HEK293 (cell line): ENCODE measurements at regions not wholly inside any gene's neighbourhood (a gene's known extent, or its start where the extent isn't known, plus 50 kb on each side); places are given as distances from the start of the nearest gene placed in this dataset.

ENCODE experiments used
- CTCF ChIA-PET: fragments of 350-600 bp; formaldehyde crosslinking; extraction: SDS; loops from one replicate; lab custom pipeline; 2021; ENCODE audit warnings: antibody characterized with exemption; lab: Yijun Ruan, JAX
- POLR2A ChIA-PET: fragments of 300-600 bp; formaldehyde crosslinking; extraction: SDS; loops from one replicate; lab custom pipeline; 2020; ENCODE audit warnings: antibody characterized with exemption, inconsistent platforms; lab: Yijun Ruan, JAX
- H3K27ac ChIP-seq: fragments of 200-500 bp; sonication (Bioruptor generic); 2 replicates; pipeline ENCODE4 v1.5.1; 2014; ENCODE audit warnings: low read depth, low read length, control low read depth, inconsistent platforms; ENCODE audit errors: extremely low read depth
- H3K36me3 ChIP-seq, 2 experiments: fragments of 200-500 bp in 1 of 2; sonication (Bioruptor generic) in 1 of 2; 1 replicate in 1 of 2; 2 replicates in 1 of 2; pipeline ENCODE4 v1.5.1; 2014 to 2017; ENCODE audit warnings: inconsistent platforms in 2 of 2, low read length in 2 of 2; ENCODE audit not compliant: control insufficient read depth in 2 of 2, insufficient read depth in 1 of 2
- H3K4me1 ChIP-seq: fragments of 200-500 bp; sonication (Bioruptor generic); 2 replicates; pipeline ENCODE4 v1.5.1; 2014; ENCODE audit warnings: mild to moderate bottlenecking, low read length, inconsistent platforms; ENCODE audit not compliant: control insufficient read depth, insufficient read depth
- H3K4me3 ChIP-seq: 2 replicates; pipeline ENCODE4 v1.5.1; 2011; ENCODE audit warnings: low read depth, mild to moderate bottlenecking, control low read depth, low read length, moderate library complexity
- H3K9me3 ChIP-seq: fragments of 200-500 bp; sonication (Bioruptor generic); 2 replicates; pipeline ENCODE4 v1.5.1; 2014; ENCODE audit warnings: low read depth, low read length, inconsistent platforms; ENCODE audit not compliant: control insufficient read depth, insufficient read depth
- BCL11B ChIP-seq: fragments of 450-650 bp; formaldehyde crosslinking; IDR thresholded peaks from 2 replicates; pipeline ENCODE4 v1.5.1; 2016; ENCODE audit warnings: low read depth, missing biosample characterization, missing genetic modification characterization
- EGR2 ChIP-seq: fragments of 450-650 bp; formaldehyde crosslinking; IDR thresholded peaks from 2 replicates; pipeline ENCODE4 v1.5.1; 2016; ENCODE audit warnings: low read depth, missing biosample characterization, missing genetic modification characterization
- GLIS1 ChIP-seq: fragments of 450-650 bp; formaldehyde crosslinking; IDR thresholded peaks from 2 replicates; pipeline ENCODE4 v1.5.1; 2016; ENCODE audit warnings: missing biosample characterization, missing genetic modification characterization
- HOXA7 ChIP-seq: sonication (generic); formaldehyde crosslinking; IDR thresholded peaks from 2 replicates; pipeline ENCODE4 v1.8.1; 2022; ENCODE audit warnings: missing genetic modification reagents, borderline replicate concordance
- INSM2 ChIP-seq: fragments of 450-650 bp; formaldehyde crosslinking; IDR thresholded peaks from 2 replicates; pipeline ENCODE4 v1.5.1; 2016; ENCODE audit warnings: missing biosample characterization, missing genetic modification characterization
- SP2 ChIP-seq: fragments of 450-650 bp; formaldehyde crosslinking; IDR thresholded peaks from 2 replicates; pipeline ENCODE4 v1.5.1; 2016; ENCODE audit warnings: missing biosample characterization, missing genetic modification characterization
- SP3 ChIP-seq: fragments of 450-650 bp; formaldehyde crosslinking; IDR thresholded peaks from 2 replicates; pipeline ENCODE4 v1.5.1; 2016; ENCODE audit warnings: missing biosample characterization, missing genetic modification characterization
- SP7 ChIP-seq: fragments of 450-650 bp; formaldehyde crosslinking; IDR thresholded peaks from 2 replicates; pipeline ENCODE4 v1.5.1; 2016; ENCODE audit warnings: missing biosample characterization, missing genetic modification characterization
- TCF7L2 ChIP-seq: IDR thresholded peaks from 2 replicates; pipeline ENCODE4 v1.6.1; 2011; ENCODE audit warnings: low read depth, mild to moderate bottlenecking, inconsistent platforms, low read length, moderate library complexity, borderline replicate concordance
- ZBTB1 ChIP-seq: fragments of 450-650 bp; formaldehyde crosslinking; IDR thresholded peaks from 2 replicates; pipeline ENCODE4 v1.5.1; 2016; ENCODE audit warnings: missing biosample characterization, missing genetic modification characterization
- ZFP37 ChIP-seq: fragments of 450-650 bp; formaldehyde crosslinking; IDR thresholded peaks from 2 replicates; pipeline ENCODE4 v1.5.1; 2016; ENCODE audit warnings: missing biosample characterization, missing genetic modification characterization
- ZFP41 ChIP-seq: fragments of 450-650 bp; formaldehyde crosslinking; IDR thresholded peaks from 2 replicates; pipeline ENCODE4 v1.5.1; 2016; ENCODE audit warnings: missing biosample characterization, missing genetic modification characterization, borderline replicate concordance
- ZNF132 ChIP-seq: fragments of 450-650 bp; formaldehyde crosslinking; IDR thresholded peaks from 2 replicates; pipeline ENCODE4 v1.5.1; 2017; ENCODE audit warnings: missing biosample characterization, missing genetic modification characterization, borderline replicate concordance
- ZNF214 ChIP-seq: fragments of 450-650 bp; formaldehyde crosslinking; IDR thresholded peaks from 2 replicates; pipeline ENCODE4 v1.5.1; 2017; ENCODE audit warnings: missing biosample characterization, mild to moderate bottlenecking, missing genetic modification characterization, borderline replicate concordance
- ZNF266 ChIP-seq: fragments of 450-650 bp; formaldehyde crosslinking; IDR thresholded peaks from 2 replicates; pipeline ENCODE4 v1.5.1; 2016; ENCODE audit warnings: missing biosample characterization, missing genetic modification characterization, low read depth
- ZNF335 ChIP-seq: fragments of 450-650 bp; formaldehyde crosslinking; conservative IDR thresholded peaks from 2 replicates; pipeline ENCODE4 v1.5.1; 2016; ENCODE audit warnings: missing biosample characterization, missing genetic modification characterization
- ZNF37A ChIP-seq: fragments of 450-650 bp; IDR thresholded peaks from 2 replicates; pipeline ENCODE4 v1.5.1; 2018; ENCODE audit warnings: missing biosample characterization, missing genetic modification characterization
- ZNF404 ChIP-seq: fragments of 450-650 bp; formaldehyde crosslinking; IDR thresholded peaks from 2 replicates; pipeline ENCODE4 v1.5.1; 2017; ENCODE audit warnings: missing biosample characterization, missing genetic modification characterization
- ZNF426 ChIP-seq: fragments of 450-650 bp; formaldehyde crosslinking; IDR thresholded peaks from 2 replicates; pipeline ENCODE4 v1.5.1; 2017; ENCODE audit warnings: missing biosample characterization, missing genetic modification characterization, mild to moderate bottlenecking, inconsistent platforms, moderate library complexity
- ZNF433 ChIP-seq: fragments of 450-650 bp; formaldehyde crosslinking; IDR thresholded peaks from 2 replicates; pipeline ENCODE4 v1.5.1; 2016; ENCODE audit warnings: missing biosample characterization, missing genetic modification characterization, low read depth
- ZNF510 ChIP-seq: fragments of 450-650 bp; formaldehyde crosslinking; IDR thresholded peaks from 2 replicates; pipeline ENCODE4 v1.5.1; 2018; ENCODE audit warnings: mild to moderate bottlenecking, missing genetic modification characterization, missing biosample characterization; ENCODE audit not compliant: insufficient replicate concordance
- ZNF529 ChIP-seq: fragments of 450-650 bp; formaldehyde crosslinking; IDR thresholded peaks from 2 replicates; pipeline ENCODE4 v1.5.1; 2017; ENCODE audit warnings: missing genetic modification characterization, missing biosample characterization; ENCODE audit not compliant: insufficient replicate concordance
- ZNF548 ChIP-seq: fragments of 450-650 bp; formaldehyde crosslinking; IDR thresholded peaks from 2 replicates; pipeline ENCODE4 v1.5.1; 2016; ENCODE audit warnings: missing biosample characterization, missing genetic modification characterization
- ZNF558 ChIP-seq: fragments of 450-650 bp; formaldehyde crosslinking; IDR thresholded peaks from 2 replicates; pipeline ENCODE4 v1.5.1; 2016; ENCODE audit warnings: missing biosample characterization, missing genetic modification characterization
- ZNF585B ChIP-seq: fragments of 450-650 bp; formaldehyde crosslinking; IDR thresholded peaks from 2 replicates; pipeline ENCODE4 v1.5.1; 2016; ENCODE audit warnings: missing biosample characterization, missing genetic modification characterization
- ZNF624 ChIP-seq: fragments of 450-650 bp; formaldehyde crosslinking; IDR thresholded peaks from 2 replicates; pipeline ENCODE4 v1.5.1; 2017; ENCODE audit warnings: missing biosample characterization, missing genetic modification characterization
- ZNF658 ChIP-seq: fragments of 450-650 bp; formaldehyde crosslinking; IDR thresholded peaks from 2 replicates; pipeline ENCODE4; 2016; ENCODE audit warnings: missing biosample characterization, missing genetic modification characterization
- ZNF660 ChIP-seq: fragments of 450-650 bp; IDR thresholded peaks from 2 replicates; pipeline ENCODE4 v1.5.1; 2018; ENCODE audit warnings: missing biosample characterization, mild to moderate bottlenecking, missing genetic modification characterization
- ZNF777 ChIP-seq: fragments of 450-650 bp; formaldehyde crosslinking; IDR thresholded peaks from 2 replicates; pipeline ENCODE4 v1.5.1; 2017; ENCODE audit warnings: missing biosample characterization, missing genetic modification characterization, borderline replicate concordance
- ZSCAN16 ChIP-seq: fragments of 450-650 bp; formaldehyde crosslinking; IDR thresholded peaks from 2 replicates; pipeline ENCODE4 v1.5.1; 2016; ENCODE audit warnings: missing biosample characterization, missing genetic modification characterization
- ZSCAN18 ChIP-seq: fragments of 450-650 bp; formaldehyde crosslinking; IDR thresholded peaks from 2 replicates; pipeline ENCODE4 v1.5.1; 2016; ENCODE audit warnings: missing biosample characterization, missing genetic modification characterization

- POLR2A ChIA-PET = no interaction called here
- no peaks in the 10 kb centered on the region for H3K4me1 ChIP-seq
- CTCF ChIA-PET = no interaction called here
- H3K9me3 ChIP-seq = no peaks in the 10 kb centered on the region
- H3K27ac ChIP-seq = no peak overlapping the region
- TF ChIP-seq SP7 (tag by site-specific recombination) = no peak
- TF ChIP-seq ZNF624 = no peak
- no peak for TF ChIP-seq TCF7L2
- no peak for TF ChIP-seq ZNF777
- no peak for TF ChIP-seq ZFP37
- TF ChIP-seq HOXA7 (CRISPR knock-in tag) = no peak
- H3K4me3 ChIP-seq = no peak overlapping the region
- no peaks in the 10 kb centered on the region for H3K36me3 ChIP-seq
Measured at GRCh38 chr3:105094588-105094987, 272.1 kb upstream of the ALCAM start.

GRCh38 chr3:105096071-105096470 lies 270.6 kb upstream of the ALCAM start:
- Histone ChIP-seq H3K27ac (no peak overlapping the region), H3K4me1 (no peaks in the 10 kb centered on the region), H3K4me3 (no peak overlapping the region), H3K36me3 (no peaks in the 10 kb centered on the region), H3K9me3 (no peaks in the 10 kb centered on the region)
- TF ChIP-seq ZNF37A = no peak
- no peak for TF ChIP-seq ZNF426 (tag by site-specific recombination)
- TF ChIP-seq ZNF404 = no peak
- TF ChIP-seq GLIS1 (tag by site-specific recombination) = no peak
- TF ChIP-seq ZNF658 (tag by site-specific recombination) = no peak
- TF ChIP-seq ZNF585B (tag by site-specific recombination) = no peak
- no peak for TF ChIP-seq ZSCAN18 (tag by site-specific recombination)
- TF ChIP-seq ZNF214 (tag by site-specific recombination) = no peak
- ChIA-PET CTCF (no interaction called here), POLR2A (no interaction called here)

- Histone ChIP-seq H3K27ac (no peak overlapping the region), H3K9me3 (no peaks in the 10 kb centered on the region), H3K4me1 (no peaks in the 10 kb centered on the region), H3K36me3 (no peaks in the 10 kb centered on the region), H3K4me3 (no peak overlapping the region)
- no peak for TF ChIP-seq ZNF660 (tag by site-specific recombination)
- TF ChIP-seq ZNF426 (tag by site-specific recombination) = no peak
- TF ChIP-seq ZNF132 (tag by site-specific recombination) = no peak
- TF ChIP-seq INSM2 = no peak
- TF ChIP-seq BCL11B (tag by site-specific recombination) = no peak
- TF ChIP-seq ZNF433 (tag by site-specific recombination) = no peak
- no peak for TF ChIP-seq ZNF558 (tag by site-specific recombination)
- TF ChIP-seq ZFP41 (tag by site-specific recombination) = no peak
- TF ChIP-seq SP2 (tag by site-specific recombination) = no peak
- TF ChIP-seq ZNF335 (tag by site-specific recombination) = no peak
- TF ChIP-seq SP3 (tag by site-specific recombination) = no peak
- no peak for TF ChIP-seq ZSCAN18 (tag by site-specific recombination)
- TF ChIP-seq ZNF548 (tag by site-specific recombination) = no peak
- no peak for TF ChIP-seq ZBTB1 (tag by site-specific recombination)
- TF ChIP-seq EGR2 = no peak
- TF ChIP-seq ZNF529 (tag by site-specific recombination) = no peak
- no peak for TF ChIP-seq ZSCAN16
- no peak for TF ChIP-seq ZNF266
- no peak for TF ChIP-seq ZNF510 (tag by site-specific recombination)
- no peak for TF ChIP-seq SP7 (tag by site-specific recombination)
- CTCF ChIA-PET = interaction anchor here (0.9 kb wide), 1 partner anchor 504 kb away, joined by 3 read pairs; no protein-coding TSS in a partner anchor
- POLR2A ChIA-PET = no interaction called here
Measured at GRCh38 chr3:105101603-105102002, 265.1 kb upstream of the ALCAM start.
